PC-9 (cell line): ENCODE measurements at regions not wholly inside any gene's neighbourhood (a gene's known extent, or its start where the extent isn't known, plus 50 kb on each side); places are given as distances from the start of the nearest gene placed in this dataset.

ENCODE experiments used
- EZH2 ChIP-seq: fragments of 200-600 bp; sonication (generic); IDR thresholded peaks from 2 replicates; pipeline ENCODE4 v1.8.0; 2017; ENCODE audit warnings: antibody characterized with exemption, low read depth
- TF ChIP-seq, protein P1 (sequence below): fragments of 200-600 bp; sonication (generic); conservative IDR thresholded peaks from 2 replicates; pipeline ENCODE4 v1.6.1; 2017; ENCODE audit warnings: mixed run types, antibody characterized with exemption, mild to moderate bottlenecking, moderate library complexity

GRCh38 chr6:168248148-168248620 is 71.4 kb downstream of the DACT2 start:
- TF ChIP-seq, protein P1, sequence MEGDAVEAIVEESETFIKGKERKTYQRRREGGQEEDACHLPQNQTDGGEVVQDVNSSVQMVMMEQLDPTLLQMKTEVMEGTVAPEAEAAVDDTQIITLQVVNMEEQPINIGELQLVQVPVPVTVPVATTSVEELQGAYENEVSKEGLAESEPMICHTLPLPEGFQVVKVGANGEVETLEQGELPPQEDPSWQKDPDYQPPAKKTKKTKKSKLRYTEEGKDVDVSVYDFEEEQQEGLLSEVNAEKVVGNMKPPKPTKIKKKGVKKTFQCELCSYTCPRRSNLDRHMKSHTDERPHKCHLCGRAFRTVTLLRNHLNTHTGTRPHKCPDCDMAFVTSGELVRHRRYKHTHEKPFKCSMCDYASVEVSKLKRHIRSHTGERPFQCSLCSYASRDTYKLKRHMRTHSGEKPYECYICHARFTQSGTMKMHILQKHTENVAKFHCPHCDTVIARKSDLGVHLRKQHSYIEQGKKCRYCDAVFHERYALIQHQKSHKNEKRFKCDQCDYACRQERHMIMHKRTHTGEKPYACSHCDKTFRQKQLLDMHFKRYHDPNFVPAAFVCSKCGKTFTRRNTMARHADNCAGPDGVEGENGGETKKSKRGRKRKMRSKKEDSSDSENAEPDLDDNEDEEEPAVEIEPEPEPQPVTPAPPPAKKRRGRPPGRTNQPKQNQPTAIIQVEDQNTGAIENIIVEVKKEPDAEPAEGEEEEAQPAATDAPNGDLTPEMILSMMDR = no peak
- TF ChIP-seq EZH2 = no peak
